ENCODE measurements at regions not wholly inside any gene's neighbourhood (a gene's known extent, or its start where the extent isn't known, plus 50 kb on each side); places are given as distances from the start of the nearest gene placed in this dataset.

DNA sequence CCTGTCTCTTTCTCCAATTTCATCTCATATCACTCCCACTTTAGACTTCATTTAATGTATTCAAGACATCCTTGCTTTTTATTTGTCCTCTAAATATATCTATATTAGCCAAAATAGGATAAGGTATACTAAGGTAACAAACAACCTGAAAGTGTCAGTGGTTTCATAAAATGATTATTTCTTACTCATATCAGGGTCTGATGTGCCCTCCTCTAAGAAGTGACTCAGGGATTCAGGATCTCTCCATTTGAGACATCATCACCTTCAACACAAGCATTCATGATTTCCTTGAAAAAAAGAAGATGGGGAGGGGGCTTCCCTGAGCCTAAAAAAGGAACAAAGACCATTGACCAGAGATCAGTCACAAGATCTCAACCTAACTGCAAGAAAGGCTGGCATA, 131.4 kb upstream of the POU2AF2 start:
- H4K20me1 ChIP-seq (ENCODE audit: control insufficient read depth, insufficient read depth, insufficient read length) = no peaks in the 10 kb centered on the region
- H2BK20ac ChIP-seq (ENCODE audit: low read depth, low read length, poor library complexity, severe bottlenecking) = no peak overlapping the region
- H2BK15ac ChIP-seq (ENCODE audit: low read depth, low read length) = no peak overlapping the region
- no peaks in the 10 kb centered on the region for H3K23me2 ChIP-seq (ENCODE audit: insufficient read length, low read depth, low read length, poor library complexity, severe bottlenecking)
- no peaks in the 10 kb centered on the region for H3K79me2 ChIP-seq (ENCODE audit: insufficient read depth, low read length)
- H3K4me1 Mint-ChIP-seq = peaks cover 2 to 6% of the 10 kb centered on the region in 2 experiments; a peak in 2 of 4 replicates
- no peak overlapping the region for H2AFZ ChIP-seq (ENCODE audit: low read length)
- no peaks in the 10 kb centered on the region for H3K36me3 Mint-ChIP-seq (ENCODE audit: insufficient read depth in 1 of 3, low read depth in 3 of 3)
- no peak overlapping the region for H4K8ac ChIP-seq (replicated peaks; ENCODE audit: insufficient read length, low read depth, low read length)
- no peak overlapping the region for H3K14ac ChIP-seq (ENCODE audit: insufficient read depth, low read length)
- no peak overlapping the region for H2AK5ac ChIP-seq (ENCODE audit: insufficient read length, low read length)
- no peak overlapping the region for H3K23ac ChIP-seq (ENCODE audit: insufficient read length, low read depth, low read length)
- TF ChIP-seq, protein P1, sequence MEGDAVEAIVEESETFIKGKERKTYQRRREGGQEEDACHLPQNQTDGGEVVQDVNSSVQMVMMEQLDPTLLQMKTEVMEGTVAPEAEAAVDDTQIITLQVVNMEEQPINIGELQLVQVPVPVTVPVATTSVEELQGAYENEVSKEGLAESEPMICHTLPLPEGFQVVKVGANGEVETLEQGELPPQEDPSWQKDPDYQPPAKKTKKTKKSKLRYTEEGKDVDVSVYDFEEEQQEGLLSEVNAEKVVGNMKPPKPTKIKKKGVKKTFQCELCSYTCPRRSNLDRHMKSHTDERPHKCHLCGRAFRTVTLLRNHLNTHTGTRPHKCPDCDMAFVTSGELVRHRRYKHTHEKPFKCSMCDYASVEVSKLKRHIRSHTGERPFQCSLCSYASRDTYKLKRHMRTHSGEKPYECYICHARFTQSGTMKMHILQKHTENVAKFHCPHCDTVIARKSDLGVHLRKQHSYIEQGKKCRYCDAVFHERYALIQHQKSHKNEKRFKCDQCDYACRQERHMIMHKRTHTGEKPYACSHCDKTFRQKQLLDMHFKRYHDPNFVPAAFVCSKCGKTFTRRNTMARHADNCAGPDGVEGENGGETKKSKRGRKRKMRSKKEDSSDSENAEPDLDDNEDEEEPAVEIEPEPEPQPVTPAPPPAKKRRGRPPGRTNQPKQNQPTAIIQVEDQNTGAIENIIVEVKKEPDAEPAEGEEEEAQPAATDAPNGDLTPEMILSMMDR (conservative IDR thresholded peaks at IDR 0.05) = no peak
- H3K27ac ChIP-seq (ENCODE audit: insufficient read length, low read depth, low read length) = no peak overlapping the region
- H3K18ac ChIP-seq (ENCODE audit: insufficient read length, low read depth, low read length) = no peak overlapping the region
- H3K27me3 Mint-ChIP-seq (ENCODE audit: low read depth) = no peaks in the 10 kb centered on the region
- H3K27me3 ChIP-seq (ENCODE audit: insufficient read depth, low read length) = no peaks in the 10 kb centered on the region
- no peak overlapping the region for H3K4me3 Mint-ChIP-seq
- no peak overlapping the region for H3K56ac ChIP-seq (ENCODE audit: insufficient read length, low read depth, low read length)
- H2BK5ac ChIP-seq (ENCODE audit: insufficient read length, low read length) = no peak overlapping the region
- no peak overlapping the region for H2BK120ac ChIP-seq (ENCODE audit: low read depth, low read length, poor library complexity, severe bottlenecking)
- H3K9ac ChIP-seq (ENCODE audit: extremely low read depth, insufficient read length, low read length) = no peak overlapping the region
- no peak overlapping the region for H3T11ph ChIP-seq (ENCODE audit: low read length)
- H3K79me1 ChIP-seq (ENCODE audit: insufficient read depth, low read depth, low read length, poor library complexity, severe bottlenecking) = no peaks in the 10 kb centered on the region
- no peak overlapping the region for H4K91ac ChIP-seq (ENCODE audit: insufficient read length, low read depth, low read length)
- H3K4me2 ChIP-seq (ENCODE audit: insufficient read depth, insufficient read length, low read length) = no peak overlapping the region
- H3K4ac ChIP-seq (ENCODE audit: low read depth, low read length) = no peak overlapping the region
- no peaks in the 10 kb centered on the region for H3K4me1 ChIP-seq (ENCODE audit: insufficient read depth, low read length)
- H2BK12ac ChIP-seq (ENCODE audit: insufficient read length, low read depth, low read length) = no peak overlapping the region
- H3K9me3 ChIP-seq (ENCODE audit: control insufficient read depth, low read depth, low read length) = no peaks in the 10 kb centered on the region
- no peak overlapping the region for H3K27ac Mint-ChIP-seq
- no peak overlapping the region for H4K5ac ChIP-seq (ENCODE audit: insufficient read length, low read depth, low read length)
- no peaks in the 10 kb centered on the region for H3K9me3 Mint-ChIP-seq
- DNase-seq = no peak
